RCC 7860 (cell line): ENCODE measurements at regions not wholly inside any gene's neighbourhood (a gene's known extent, or its start where the extent isn't known, plus 50 kb on each side); places are given as distances from the start of the nearest gene placed in this dataset.

Experiments
- DNase-seq: peaks from one replicate; pipeline ENCODE4 v3.0.0-alpha.2; 2015; ENCODE audit warnings: low spot score
- FAIRE-seq: peaks from 2 replicates; lab custom pipeline; 2012; peaks lifted over from hg19 to GRCh38; lab: Jason Lieb, UNC

GRCh38 chr18:10205151-10205550 lies 249.3 kb upstream of the APCDD1 start:
- FAIRE-seq (no peak), DNase-seq (no peak)

- DNase-seq (no peak), FAIRE-seq (no peak)
Observed at GRCh38 chr18:10207682-10208345, 246.6 kb upstream of the APCDD1 start.

- FAIRE-seq (no peak), DNase-seq (no peak)
Observed at GRCh38 chr18:10209302-10209701, 245.1 kb upstream of the APCDD1 start.

- DNase-seq (no peak), FAIRE-seq (no peak)
Observed at GRCh38 chr18:10210057-10210633, 244.3 kb upstream of the APCDD1 start.

GRCh38 chr18:10213526-10213925 lies 240.9 kb upstream of the APCDD1 start:
- FAIRE-seq = no peak
- no peak for DNase-seq

- no peak for FAIRE-seq
- DNase-seq = no peak
Observed at GRCh38 chr18:10215446-10215845, 239.0 kb upstream of the APCDD1 start.

- FAIRE-seq = no peak
- DNase-seq = no peak
Observed at GRCh38 chr18:10216791-10217190, 237.6 kb upstream of the APCDD1 start.

- no peak for DNase-seq
- no peak for FAIRE-seq
Observed at GRCh38 chr18:10217211-10217610, 237.2 kb upstream of the APCDD1 start.

GRCh38 chr18:10225300-10225699 lies 229.1 kb upstream of the APCDD1 start:
- no peak for DNase-seq
- FAIRE-seq = no peak

GRCh38 chr18:10226971-10227370 lies 227.5 kb upstream of the APCDD1 start:
- FAIRE-seq = no peak
- DNase-seq = no peak

- FAIRE-seq (no peak), DNase-seq (no peak)
Observed at GRCh38 chr18:10228326-10228725, 226.1 kb upstream of the APCDD1 start.

- DNase-seq (no peak), FAIRE-seq (no peak)
Observed at GRCh38 chr18:10229458-10229857, 225.0 kb upstream of the APCDD1 start.

GRCh38 chr18:10230072-10230471 lies 224.4 kb upstream of the APCDD1 start:
- DNase-seq (peak; percentile 48), FAIRE-seq (no peak)

GRCh38 chr18:10231220-10231619 lies 223.2 kb upstream of the APCDD1 start:
- DNase-seq (no peak), FAIRE-seq (no peak)

GRCh38 chr18:10232062-10232461 lies 222.4 kb upstream of the APCDD1 start:
- DNase-seq = no peak
- FAIRE-seq = no peak

GRCh38 chr18:10233082-10233875 lies 221.2 kb upstream of the APCDD1 start:
- no peak for FAIRE-seq
- no peak for DNase-seq

GRCh38 chr18:10234281-10234680 lies 220.2 kb upstream of the APCDD1 start:
- FAIRE-seq (no peak), DNase-seq (no peak)

GRCh38 chr18:10234912-10235660 lies 219.3 kb upstream of the APCDD1 start:
- no peak for DNase-seq
- no peak for FAIRE-seq

GRCh38 chr18:10235661-10235952 lies 218.8 kb upstream of the APCDD1 start:
- FAIRE-seq (no peak), DNase-seq (no peak)

GRCh38 chr18:10239103-10239502 lies 215.3 kb upstream of the APCDD1 start:
- FAIRE-seq (no peak), DNase-seq (no peak)

GRCh38 chr18:10239991-10240634 lies 214.3 kb upstream of the APCDD1 start:
- FAIRE-seq = no peak
- DNase-seq = no peak
